HG03342 (cell line): ENCODE measurements at regions not wholly inside any gene's neighbourhood (a gene's known extent, or its start where the extent isn't known, plus 50 kb on each side); places are given as distances from the start of the nearest gene placed in this dataset.

Experiments used
- ATAC-seq: cut with Tn5 transposase; IDR thresholded peaks from one replicate; pipeline ENCODE4 v1.9.1; 2021; ENCODE audit warnings: mild to moderate bottlenecking, moderate library complexity; ENCODE audit not compliant: unreplicated experiment

- ATAC-seq = no peak
These were observed 448.3 kb upstream of the NMUR2 start for GRCh38 chr5:152853361-152853760.

- ATAC-seq = no peak
These were observed 450.4 kb upstream of the NMUR2 start for GRCh38 chr5:152855441-152855840.

- no peak for ATAC-seq
These were observed 456.2 kb upstream of the NMUR2 start for GRCh38 chr5:152861231-152861630.

GRCh38 chr5:152864447-152864846 lies 459.4 kb upstream of the NMUR2 start:
- ATAC-seq = no peak

GRCh38 chr5:152864991-152865390 lies 459.9 kb upstream of the NMUR2 start:
- no peak for ATAC-seq

- ATAC-seq = no peak
These were observed 464.9 kb upstream of the NMUR2 start for GRCh38 chr5:152869971-152870370.

GRCh38 chr5:152882621-152883020 lies 477.5 kb upstream of the NMUR2 start:
- no peak for ATAC-seq

GRCh38 chr5:152883066-152883775 lies 478.1 kb upstream of the NMUR2 start:
- ATAC-seq = no peak

- no peak for ATAC-seq
These were observed 478.9 kb upstream of the NMUR2 start for GRCh38 chr5:152884006-152884405.

- no peak for ATAC-seq
These were observed 495.3 kb upstream of the NMUR2 start for GRCh38 chr5:152900332-152900731.

- ATAC-seq = no peak
These were observed 496.7 kb upstream of the NMUR2 start for GRCh38 chr5:152901754-152902153.

- no peak for ATAC-seq
These were observed 500.2 kb upstream of the NMUR2 start for GRCh38 chr5:152905286-152905685.

GRCh38 chr5:152907488-152908245 lies 502.6 kb upstream of the NMUR2 start:
- no peak for ATAC-seq

- ATAC-seq = no peak
These were observed 507.8 kb upstream of the NMUR2 start for GRCh38 chr5:152912924-152913323.

GRCh38 chr5:152932621-152933020 lies 527.5 kb upstream of the NMUR2 start:
- ATAC-seq = no peak

GRCh38 chr5:152933056-152933455 lies 528.0 kb upstream of the NMUR2 start:
- ATAC-seq = no peak

GRCh38 chr5:152938630-152939029 lies 533.6 kb upstream of the NMUR2 start:
- ATAC-seq = no peak

- ATAC-seq = no peak
These were observed 537.7 kb upstream of the NMUR2 start for GRCh38 chr5:152942633-152943336.

GRCh38 chr5:152953788-152954483 lies 536.5 kb upstream of the GRIA1 start:
- no peak for ATAC-seq

GRCh38 chr5:152956943-152957613 lies 533.4 kb upstream of the GRIA1 start:
- ATAC-seq = no peak
